CD8-positive, alpha-beta memory T cell (primary cell): ENCODE measurements at regions not wholly inside any gene's neighbourhood (a gene's known extent, or its start where the extent isn't known, plus 50 kb on each side); places are given as distances from the start of the nearest gene placed in this dataset.

ENCODE experiments used
- CTCF ChIA-PET: fragments of 350-600 bp; sonication (Branson Sonifier 250); formaldehyde crosslinking; loops from one replicate; lab custom pipeline; 2021; ENCODE audit warnings: antibody characterized with exemption; lab: Charles Lee
- POLR2A ChIA-PET: fragments of 350-600 bp; sonication (Branson Sonifier 250); formaldehyde crosslinking; loops from one replicate; lab custom pipeline; 2021; ENCODE audit warnings: antibody characterized with exemption; lab: Charles Lee
- DNase-seq, 5 donors: peaks; one replicate each; pipeline versions ENCODE4 v3.0.0 to v3.0.0-alpha.2; 2020 to 2022; ENCODE audit warnings: mixed read lengths in 1 of 5
- H3K27ac ChIP-seq: one replicate; pipeline ENCODE4 v1.7.0; 2013; ENCODE audit warnings: low read depth, mild to moderate bottlenecking, low read length, moderate library complexity
- H3K27me3 ChIP-seq: 2 replicates; pipeline ENCODE4 v1.7.0; 2013; ENCODE audit warnings: low read length, mild to moderate bottlenecking; ENCODE audit not compliant: insufficient read depth, poor library complexity, severe bottlenecking
- H3K36me3 ChIP-seq: 2 replicates; pipeline ENCODE4 v1.7.0; 2013; ENCODE audit warnings: mild to moderate bottlenecking, low read length, moderate library complexity; ENCODE audit not compliant: insufficient read depth
- H3K4me1 ChIP-seq: 2 replicates; pipeline ENCODE4 v1.7.0; 2013; ENCODE audit warnings: mild to moderate bottlenecking, low read length, moderate library complexity; ENCODE audit not compliant: insufficient read depth
- H3K4me3 ChIP-seq: 2 replicates; pipeline ENCODE4 v1.7.0; 2013; ENCODE audit warnings: mild to moderate bottlenecking, low read length
- H3K9me3 ChIP-seq: 2 replicates; pipeline ENCODE4 v1.7.0; 2013; ENCODE audit warnings: mild to moderate bottlenecking, low read length
- H3K27ac Mint-ChIP-seq, 8 donors: one replicate each; pipeline ENCODE4 v1.8.0; 2020 to 2021; ENCODE audit warnings: mixed read lengths in 8 of 8, mild to moderate bottlenecking in 6 of 8, inconsistent platforms in 3 of 8, moderate library complexity in 3 of 8
- H3K27me3 Mint-ChIP-seq, 2 donors: one replicate each; pipeline ENCODE4 v1.8.0; 2020 to 2021; ENCODE audit warnings: mixed read lengths in 2 of 2, mild to moderate bottlenecking in 1 of 2, moderate library complexity in 1 of 2
- H3K36me3 Mint-ChIP-seq, 3 donors: one replicate each; pipeline ENCODE4 v1.8.0; 2020 to 2021; ENCODE audit warnings: mixed read lengths in 3 of 3, inconsistent platforms in 1 of 3, mild to moderate bottlenecking in 1 of 3
- H3K4me1 Mint-ChIP-seq, 3 donors: one replicate each; pipeline ENCODE4 v1.8.0; 2020 to 2021; ENCODE audit warnings: mixed read lengths in 3 of 3, inconsistent platforms in 1 of 3, mild to moderate bottlenecking in 1 of 3
- H3K4me3 Mint-ChIP-seq, 7 donors: one replicate each; pipeline ENCODE4 v1.8.0; 2020 to 2021; ENCODE audit warnings: mixed read lengths in 7 of 7, mild to moderate bottlenecking in 6 of 7, moderate library complexity in 4 of 7, inconsistent platforms in 2 of 7
- H3K9me3 Mint-ChIP-seq, 5 donors: one replicate each; pipeline ENCODE4 v1.8.0; 2020 to 2022; ENCODE audit warnings: mixed read lengths in 5 of 5, mild to moderate bottlenecking in 3 of 5, moderate library complexity in 2 of 5, inconsistent platforms in 1 of 5

DNA sequence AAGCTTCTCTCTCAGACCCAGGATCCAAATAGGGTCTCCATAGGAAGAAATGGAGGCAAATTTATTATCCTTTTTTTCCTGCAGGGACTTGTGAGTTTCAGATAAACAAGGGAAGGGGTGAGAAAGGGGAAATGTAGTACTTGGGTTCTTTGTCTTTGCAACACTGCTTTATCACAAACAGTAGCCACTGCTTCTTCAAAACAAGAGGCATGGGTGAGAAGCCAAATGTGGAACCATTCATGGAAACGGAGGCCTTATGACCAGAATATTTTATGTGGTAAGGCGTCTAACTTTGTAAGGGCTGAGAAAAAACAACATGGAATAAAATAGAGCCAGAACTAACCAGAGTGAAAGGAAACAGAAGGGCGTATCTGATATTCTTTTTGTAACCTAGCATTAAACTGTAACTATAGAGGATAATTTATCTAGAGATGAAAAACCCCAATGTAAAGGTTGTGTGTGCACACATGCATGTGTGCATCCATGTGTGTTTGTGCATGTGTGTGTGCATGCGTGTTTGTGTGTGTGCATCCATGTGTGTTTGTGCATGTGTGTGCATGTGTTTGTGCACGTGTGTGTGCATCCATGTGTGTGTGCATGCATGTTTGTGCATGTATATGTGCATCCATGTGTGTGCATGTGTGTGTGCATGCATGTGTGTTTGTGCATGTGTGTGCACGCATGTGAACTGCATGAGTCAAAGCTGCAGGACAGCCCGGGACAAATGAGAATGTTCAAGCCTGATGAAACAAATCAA lies 143.3 kb upstream of the SMLR1 start:
- H3K27ac Mint-ChIP-seq, result peak overlapping the region in 1 of 8 donors; percentile 10
- H3K4me3 Mint-ChIP-seq, result no peak overlapping the region
- POLR2A ChIA-PET, result no interaction called here
- H3K27ac ChIP-seq, result no peak overlapping the region
- CTCF ChIA-PET, result no interaction called here
- H3K4me3 ChIP-seq, result no peak overlapping the region
- H3K9me3 Mint-ChIP-seq, result no peaks in the 10 kb centered on the region
- no peaks in the 10 kb centered on the region for H3K9me3 ChIP-seq
- H3K27me3 Mint-ChIP-seq, result no peaks in the 10 kb centered on the region
- H3K36me3 ChIP-seq, result no peaks in the 10 kb centered on the region
- no peaks in the 10 kb centered on the region for H3K27me3 ChIP-seq
- no peaks in the 10 kb centered on the region for H3K4me1 ChIP-seq
- no peaks in the 10 kb centered on the region for H3K36me3 Mint-ChIP-seq
- H3K4me1 Mint-ChIP-seq, result no peaks in the 10 kb centered on the region
- no peak for DNase-seq

DNA sequence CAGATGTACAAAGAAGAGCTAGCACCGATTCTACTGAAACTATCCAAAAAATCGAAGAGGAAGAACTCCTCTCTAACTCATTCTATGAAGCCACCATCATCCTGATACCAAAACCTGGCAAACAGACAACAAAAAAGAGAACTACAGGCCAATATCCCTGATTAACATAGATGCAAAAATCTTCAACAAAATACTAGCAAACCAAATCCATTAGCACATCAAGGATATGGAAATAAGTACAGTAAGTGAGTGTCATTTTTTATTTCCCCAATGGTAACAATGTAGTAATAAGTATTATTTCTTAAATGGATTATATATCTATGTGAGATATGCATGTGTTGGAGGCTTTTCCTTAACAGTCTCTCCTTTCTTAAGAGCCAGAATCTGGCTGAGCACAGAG lies 134.5 kb upstream of the SMLR1 start:
- Mint-ChIP-seq H3K36me3 (no peaks in the 10 kb centered on the region), H3K27me3 (peaks cover 0 to 2% of the 10 kb centered on the region in 2 donors), H3K4me1 (peaks cover 3 to 39% (median 27%) of the 10 kb centered on the region in 3 donors), H3K27ac (no peak overlapping the region), H3K9me3 (no peaks in the 10 kb centered on the region), H3K4me3 (no peak overlapping the region)
- H3K4me1 ChIP-seq, result peaks cover 11% of the 10 kb centered on the region
- no peak overlapping the region for H3K4me3 ChIP-seq
- no peaks in the 10 kb centered on the region for H3K27me3 ChIP-seq
- CTCF ChIA-PET, result no interaction called here
- POLR2A ChIA-PET, result no interaction called here
- no peak for DNase-seq
- H3K9me3 ChIP-seq, result no peaks in the 10 kb centered on the region
- H3K36me3 ChIP-seq, result no peaks in the 10 kb centered on the region
- H3K27ac ChIP-seq, result no peak overlapping the region

DNA sequence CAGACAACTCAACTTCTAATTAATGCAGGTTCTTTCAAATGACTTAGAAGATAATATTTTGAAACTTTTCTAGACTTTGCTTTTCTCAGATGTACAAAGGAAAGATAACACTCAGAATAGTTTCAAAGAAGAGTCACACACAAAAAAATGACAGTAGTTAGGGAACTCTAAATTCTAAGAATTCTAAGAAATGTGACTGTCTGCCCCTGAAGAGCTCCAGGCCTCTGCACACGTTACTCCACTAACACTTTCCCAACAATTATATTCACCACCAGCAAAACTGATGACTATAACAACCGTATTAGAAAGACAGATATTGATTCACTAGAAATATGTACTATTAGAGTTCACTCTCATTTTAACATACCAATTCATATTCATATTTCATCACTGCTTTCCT lies 133.3 kb upstream of the SMLR1 start:
- no peaks in the 10 kb centered on the region for H3K36me3 Mint-ChIP-seq

DNA sequence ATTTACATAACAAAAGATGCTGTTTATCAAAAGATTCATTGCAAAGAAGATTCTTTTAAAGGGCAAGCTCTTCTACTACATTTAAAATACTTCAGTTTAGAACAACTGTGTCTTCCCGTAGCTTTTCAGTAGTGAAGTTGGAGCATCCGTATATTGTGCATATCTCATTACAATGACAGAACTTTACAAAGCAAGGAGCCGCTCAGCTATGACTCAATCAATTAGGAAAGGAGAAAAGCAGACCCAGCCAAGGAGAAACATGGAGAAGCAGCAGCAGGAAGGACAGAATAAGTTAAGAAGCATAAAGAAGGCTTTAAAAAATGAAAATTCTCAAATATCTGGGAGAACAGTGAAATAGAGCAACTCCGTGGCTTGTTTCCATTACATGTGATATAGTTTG lies 132.6 kb upstream of the SMLR1 start:
- Histone ChIP-seq H3K36me3 (no peaks in the 10 kb centered on the region), H3K27me3 (no peaks in the 10 kb centered on the region), H3K4me3 (no peak overlapping the region), H3K4me1 (peaks cover 18% of the 10 kb centered on the region), H3K9me3 (no peaks in the 10 kb centered on the region), H3K27ac (no peak overlapping the region)
- peaks cover 6 to 45% (median 32%) of the 10 kb centered on the region in 3 donors for H3K4me1 Mint-ChIP-seq
- peaks cover 0 to 2% of the 10 kb centered on the region in 2 donors for H3K27me3 Mint-ChIP-seq
- H3K9me3 Mint-ChIP-seq, result no peaks in the 10 kb centered on the region
- no peaks in the 10 kb centered on the region for H3K36me3 Mint-ChIP-seq
- CTCF ChIA-PET, result no interaction called here
- POLR2A ChIA-PET, result no interaction called here
- no peak overlapping the region for H3K4me3 Mint-ChIP-seq
- no peak for DNase-seq
- H3K27ac Mint-ChIP-seq, result no peak overlapping the region

More for the DNA sequence above, 133.3 kb upstream of the SMLR1 start:
- no peak overlapping the region for H3K4me3 Mint-ChIP-seq
- peaks cover 18% of the 10 kb centered on the region for H3K4me1 ChIP-seq
- peaks cover 0 to 2% of the 10 kb centered on the region in 2 donors for H3K27me3 Mint-ChIP-seq
- CTCF ChIA-PET, result interaction anchor here (0.9 kb wide), 1 partner anchor 329 kb away, joined by 3 read pairs; the partner anchor contains the start of gene TMEM200A
- DNase-seq, result no peak
- H3K4me3 ChIP-seq, result no peak overlapping the region
- no peaks in the 10 kb centered on the region for H3K9me3 ChIP-seq
- no peaks in the 10 kb centered on the region for H3K36me3 ChIP-seq
- no peaks in the 10 kb centered on the region for H3K27me3 ChIP-seq
- H3K4me1 Mint-ChIP-seq, result peaks cover 6 to 45% (median 32%) of the 10 kb centered on the region in 3 donors
- H3K9me3 Mint-ChIP-seq, result no peaks in the 10 kb centered on the region
- H3K27ac Mint-ChIP-seq, result peak overlapping the region in 4 of 8 donors; percentile 3 to 41 (median 20)
- POLR2A ChIA-PET, result no interaction called here
- no peak overlapping the region for H3K27ac ChIP-seq

DNA sequence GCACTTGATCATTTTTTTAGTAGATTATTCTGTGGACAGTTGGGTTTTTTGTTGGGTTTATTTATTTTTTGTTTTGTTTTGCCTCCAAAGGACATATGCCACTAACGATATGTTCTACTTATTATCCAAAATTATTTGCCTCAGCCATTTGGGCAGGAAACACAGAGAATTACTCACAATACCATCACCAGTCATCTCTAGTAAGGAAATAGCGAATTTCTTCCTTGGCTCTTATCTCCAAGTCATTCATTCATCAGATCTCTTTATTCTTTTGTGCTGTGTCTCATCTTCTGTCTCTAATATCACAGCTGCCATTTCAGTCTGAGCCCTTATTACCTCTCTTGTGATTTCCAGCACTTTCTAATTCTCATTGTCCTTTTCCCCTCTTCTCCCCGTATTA lies 130.4 kb upstream of the SMLR1 start:
- CTCF ChIA-PET, result interaction anchor here (1.0 to 1.8 kb wide), 3 partner anchors 21 to 374 kb away, joined by 3 to 7 read pairs (median 5); partner anchors contain the start of gene TMEM200A
- Histone ChIP-seq H3K4me3 (no peak overlapping the region), H3K36me3 (no peaks in the 10 kb centered on the region), H3K4me1 (peaks cover 22% of the 10 kb centered on the region), H3K27ac (no peak overlapping the region), H3K9me3 (no peaks in the 10 kb centered on the region), H3K27me3 (no peaks in the 10 kb centered on the region)
- Mint-ChIP-seq H3K27me3 (peaks cover 0 to 2% of the 10 kb centered on the region in 2 donors), H3K4me3 (no peak overlapping the region), H3K27ac (no peak overlapping the region), H3K9me3 (no peaks in the 10 kb centered on the region), H3K4me1 (peaks cover 17 to 60% (median 43%) of the 10 kb centered on the region in 3 donors), H3K36me3 (peaks cover 0 to 4% (median 0%) of the 10 kb centered on the region in 3 donors)
- POLR2A ChIA-PET, result no interaction called here
- no peak for DNase-seq

DNA sequence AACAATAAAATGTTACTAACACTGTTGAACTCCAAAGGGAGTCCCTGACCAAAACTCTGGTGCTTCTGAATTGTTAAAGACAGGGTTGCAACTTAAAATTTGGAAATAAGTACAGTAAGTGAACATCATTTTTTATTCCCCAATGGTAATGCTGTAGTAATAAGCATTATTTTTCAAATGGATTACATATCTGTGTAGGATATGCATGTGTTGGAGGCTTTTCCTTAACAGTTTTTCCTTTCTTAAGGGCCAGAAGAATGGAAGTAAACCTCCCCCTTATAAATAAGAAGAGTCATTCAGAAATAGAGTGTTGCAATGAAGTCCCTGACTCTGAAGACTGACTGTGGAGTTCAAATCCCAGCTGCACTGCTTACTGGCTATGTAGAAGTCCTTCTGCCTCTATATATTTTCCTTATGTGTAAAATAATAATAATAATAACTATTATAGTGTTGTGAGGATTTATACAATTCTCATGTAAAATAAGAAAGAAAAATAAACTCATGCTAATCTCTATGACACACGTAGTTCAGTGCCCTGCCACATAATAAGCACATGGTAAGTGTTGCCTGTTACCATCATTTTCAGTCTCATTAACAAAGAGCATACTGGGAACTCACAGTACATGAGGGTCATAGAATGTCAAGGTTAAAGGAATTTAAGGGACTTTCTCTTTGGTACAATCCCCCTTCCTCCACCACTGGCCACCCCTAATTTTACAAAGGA lies 129.8 kb upstream of the SMLR1 start:
- peaks cover 24 to 62% (median 49%) of the 10 kb centered on the region in 3 donors for H3K4me1 Mint-ChIP-seq
- no peaks in the 10 kb centered on the region for H3K27me3 ChIP-seq

DNA sequence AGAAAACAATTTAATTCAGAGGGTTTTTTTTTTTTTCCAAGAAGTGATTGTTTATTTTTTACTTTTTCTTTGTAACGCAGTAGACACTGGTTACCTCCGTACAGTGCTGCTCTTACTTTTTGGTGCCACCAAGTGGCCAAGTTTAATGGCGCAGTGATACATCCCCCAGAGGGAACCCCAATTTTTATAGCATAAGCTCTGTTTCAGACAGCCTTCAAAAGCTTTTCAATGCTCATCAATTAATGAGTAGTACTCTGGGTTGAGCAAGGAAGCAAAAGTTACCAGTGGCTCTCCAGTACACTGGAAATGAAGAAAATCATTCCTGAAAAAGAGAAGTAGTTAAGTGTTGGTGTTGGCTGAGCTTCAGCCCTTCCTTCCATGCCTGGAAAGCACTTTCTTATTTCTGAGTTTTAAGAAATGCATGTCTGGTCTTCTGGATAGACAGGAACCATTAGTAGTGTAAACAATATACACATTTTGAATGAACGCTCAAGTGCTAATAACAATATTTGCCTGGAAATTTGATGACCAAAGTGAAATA lies 129.1 kb upstream of the SMLR1 start:
- Histone ChIP-seq H3K4me3 (no peak overlapping the region), H3K9me3 (no peaks in the 10 kb centered on the region), H3K4me1 (peaks cover 28% of the 10 kb centered on the region), H3K36me3 (no peaks in the 10 kb centered on the region), H3K27me3 (no peaks in the 10 kb centered on the region), H3K27ac (no peak overlapping the region)
- Mint-ChIP-seq H3K4me1 (peaks cover 26 to 60% (median 54%) of the 10 kb centered on the region in 3 donors), H3K4me3 (peak overlapping the region in 5 of 7 donors; percentile 12 to 54 (median 45)), H3K36me3 (peaks cover 0 to 4% (median 0%) of the 10 kb centered on the region in 3 donors), H3K27ac (peak overlapping the region in 1 of 8 donors; percentile 15), H3K9me3 (peaks cover 0 to 3% (median 0%) of the 10 kb centered on the region in 5 donors), H3K27me3 (peaks cover 0 to 2% of the 10 kb centered on the region in 2 donors)
- CTCF ChIA-PET, result interaction anchor here (0.6 to 2.2 kb wide), 30 partner anchors 10 to 657 kb away, joined by 3 to 28 read pairs (median 3); partner anchors contain the start of gene TMEM200A
- POLR2A ChIA-PET, result interaction anchor here (0.6 kb wide), 2 partner anchors 87 to 126 kb away, joined by 3 read pairs; no protein-coding TSS in a partner anchor
- peak in 4 of 5 donors; percentile 24 to 61 (median 33) for DNase-seq

More for the DNA sequence above, 129.8 kb upstream of the SMLR1 start:
- H3K27ac ChIP-seq, result no peak overlapping the region
- Mint-ChIP-seq H3K27ac (peak overlapping the region in 1 of 8 donors; percentile 15), H3K36me3 (peaks cover 0 to 4% (median 0%) of the 10 kb centered on the region in 3 donors), H3K27me3 (peaks cover 0 to 2% of the 10 kb centered on the region in 2 donors), H3K4me3 (peak overlapping the region in 5 of 7 donors; percentile 12 to 54 (median 45)), H3K9me3 (no peaks in the 10 kb centered on the region)
- DNase-seq, result no peak
- no peaks in the 10 kb centered on the region for H3K36me3 ChIP-seq
- CTCF ChIA-PET, result interaction anchor here (0.7 to 2.2 kb wide), 21 partner anchors 9 to 656 kb away, joined by 3 to 28 read pairs (median 3); partner anchors contain the start of gene TMEM200A
- H3K4me3 ChIP-seq, result no peak overlapping the region
- H3K9me3 ChIP-seq, result no peaks in the 10 kb centered on the region
- POLR2A ChIA-PET, result interaction anchor here (0.6 kb wide), 1 partner anchor 126 kb away, joined by 3 read pairs; no protein-coding TSS in a partner anchor
- H3K4me1 ChIP-seq, result peaks cover 28% of the 10 kb centered on the region
